ENCODE measurements at regions not wholly inside any gene's neighbourhood (a gene's known extent, or its start where the extent isn't known, plus 50 kb on each side); places are given as distances from the start of the nearest gene placed in this dataset.

GRCh38 chr13:59391696-59392095, 772.0 kb downstream of the DIAPH3 start:
- no peak overlapping the region for H3K4me3 Mint-ChIP-seq
- no peaks in the 10 kb centered on the region for H3K9me3 Mint-ChIP-seq
- no peaks in the 10 kb centered on the region for H3K36me3 Mint-ChIP-seq (ENCODE audit: low read depth)
- peaks cover 9% of the 10 kb centered on the region for H3K27me3 Mint-ChIP-seq
- no peaks in the 10 kb centered on the region for H3K4me1 Mint-ChIP-seq (ENCODE audit: low read depth)
- Histone ChIP-seq H3K27ac (ENCODE audit: low read depth in 1 of 2, low read length in 2 of 2) (peak overlapping the region in 1 of 2 donors; percentile 32), H3K36me3 (ENCODE audit: insufficient read depth, low read length) (no peaks in the 10 kb centered on the region), H3K9me3 (ENCODE audit: control insufficient read depth in 1 of 2, insufficient read depth in 1 of 2, low read length in 2 of 2) (no peaks in the 10 kb centered on the region), H3K4me1 (ENCODE audit: insufficient read depth, low read length) (peaks cover 13% of the 10 kb centered on the region), H3K27me3 (ENCODE audit: control insufficient read depth in 1 of 2, insufficient read depth in 2 of 2, low read length in 2 of 2) (peaks cover 0 to 1% of the 10 kb centered on the region in 2 experiments), H3K4me3 (ENCODE audit: low read length) (no peak overlapping the region)
- peak; percentile 65 for TF ChIP-seq CTCF (IDR thresholded peaks at IDR 0.05)
- intact Hi-C loops (cut with DNase I, micrococcal nuclease), result loop anchor here (1.0 to 10.0 kb wide), 7 partner anchors 286 to 1041 kb away; no protein-coding TSS in a partner anchor
- peak in 13 of 14 experiments; percentile 3 to 87 (median 38) for DNase-seq
- ChIA-PET CTCF (no interaction called here), POLR2A (interaction anchor here (1.0 to 1.5 kb wide), 2 partner anchors 14 to 1005 kb away, joined by 4 to 5 read pairs; partner anchors contain the start of gene TDRD3)
- ATAC-seq (ENCODE audit: poor library complexity), result peak; percentile 93
- H3K27ac Mint-ChIP-seq, result no peak overlapping the region

DNA sequence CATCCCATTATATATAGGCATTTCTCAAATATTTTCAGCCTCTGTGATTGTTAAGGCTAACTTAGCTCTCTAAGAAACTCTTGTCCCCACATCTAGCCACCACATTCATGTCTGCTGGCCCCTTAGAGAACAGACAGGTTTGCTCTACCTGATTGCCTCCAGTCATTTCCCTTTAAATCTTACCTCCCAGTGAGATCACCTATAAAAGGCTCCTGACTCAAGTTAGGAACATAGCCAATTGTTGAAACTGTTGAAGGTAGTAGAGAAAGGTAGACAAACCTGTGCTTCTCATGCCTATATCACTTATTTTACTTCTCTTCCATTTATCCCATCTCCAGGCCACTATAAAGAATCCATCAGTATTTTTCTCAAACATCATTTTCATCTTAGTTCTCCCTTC, 771.4 kb downstream of the DIAPH3 start:
- Mint-ChIP-seq H3K4me1 (ENCODE audit: low read depth) (no peaks in the 10 kb centered on the region), H3K36me3 (ENCODE audit: low read depth) (no peaks in the 10 kb centered on the region)
- peaks cover 0 to 2% of the 10 kb centered on the region in 2 experiments for H3K27me3 ChIP-seq (ENCODE audit: control insufficient read depth in 1 of 2, insufficient read depth in 2 of 2, low read length in 2 of 2)

GRCh38 chr13:59394496-59394895, 769.2 kb downstream of the DIAPH3 start:
- DNase-seq, result no peak
- H3K4me3 Mint-ChIP-seq, result no peak overlapping the region
- no peaks in the 10 kb centered on the region for H3K36me3 Mint-ChIP-seq (ENCODE audit: low read depth)
- Histone ChIP-seq H3K36me3 (ENCODE audit: insufficient read depth, low read length) (no peaks in the 10 kb centered on the region), H3K4me3 (ENCODE audit: low read length) (no peak overlapping the region), H3K27me3 (ENCODE audit: control insufficient read depth in 1 of 2, insufficient read depth in 2 of 2, low read length in 2 of 2) (peaks cover 0 to 5% of the 10 kb centered on the region in 2 experiments), H3K27ac (ENCODE audit: low read depth in 1 of 2, low read length in 2 of 2) (no peak overlapping the region), H3K4me1 (ENCODE audit: insufficient read depth, low read length) (peaks cover 13% of the 10 kb centered on the region), H3K9me3 (ENCODE audit: control insufficient read depth in 1 of 2, insufficient read depth in 1 of 2, low read length in 2 of 2) (no peaks in the 10 kb centered on the region)
- H3K4me1 Mint-ChIP-seq (ENCODE audit: low read depth), result no peaks in the 10 kb centered on the region
- no peak for TF ChIP-seq CTCF (IDR thresholded peaks at IDR 0.05)
- no peak overlapping the region for H3K27ac Mint-ChIP-seq
- intact Hi-C loops (cut with DNase I, micrococcal nuclease), result loop anchor here (5.0 to 10.0 kb wide), 5 partner anchors 283 to 1038 kb away; no protein-coding TSS in a partner anchor
- no peaks in the 10 kb centered on the region for H3K9me3 Mint-ChIP-seq
- ChIA-PET CTCF (no interaction called here), POLR2A (no interaction called here)
- peaks cover 9% of the 10 kb centered on the region for H3K27me3 Mint-ChIP-seq
- no peak for ATAC-seq (ENCODE audit: poor library complexity)

More for the DNA sequence above, 771.4 kb downstream of the DIAPH3 start:
- Mint-ChIP-seq H3K9me3 (no peaks in the 10 kb centered on the region), H3K4me3 (no peak overlapping the region), H3K27ac (no peak overlapping the region), H3K27me3 (peaks cover 9% of the 10 kb centered on the region)
- ChIA-PET POLR2A (interaction anchor here (0.6 to 1.5 kb wide), 3 partner anchors 13 to 1097 kb away, joined by 3 to 5 read pairs (median 4); partner anchors contain the start of gene TDRD3), CTCF (no interaction called here)
- H3K27ac ChIP-seq (ENCODE audit: low read depth in 1 of 2, low read length in 2 of 2), result peak overlapping the region in 1 of 2 donors; percentile 32
- H3K4me3 ChIP-seq (ENCODE audit: low read length), result no peak overlapping the region
- intact Hi-C loops (cut with DNase I, micrococcal nuclease), result loop anchor here (5.0 to 10.0 kb wide), 5 partner anchors 285 to 1040 kb away; no protein-coding TSS in a partner anchor
- H3K4me1 ChIP-seq (ENCODE audit: insufficient read depth, low read length), result peaks cover 13% of the 10 kb centered on the region
- no peaks in the 10 kb centered on the region for H3K36me3 ChIP-seq (ENCODE audit: insufficient read depth, low read length)
- no peaks in the 10 kb centered on the region for H3K9me3 ChIP-seq (ENCODE audit: control insufficient read depth in 1 of 2, insufficient read depth in 1 of 2, low read length in 2 of 2)
- DNase-seq (no peak), ATAC-seq (ENCODE audit: poor library complexity) (no peak)
- TF ChIP-seq CTCF (IDR thresholded peaks at IDR 0.05), result no peak

Data from CD4-positive, alpha-beta T cell (primary cell).